KOPT-K1 (cell line): ENCODE measurements at regions not wholly inside any gene's neighbourhood (a gene's known extent, or its start where the extent isn't known, plus 50 kb on each side); places are given as distances from the start of the nearest gene placed in this dataset.

ENCODE experiments used
- H3K27ac ChIP-seq: fragments of 200-600 bp; sonication (generic); 2 replicates; pipeline ENCODE4 v1.5.1; 2016; ENCODE audit warnings: antibody characterized with exemption, mild to moderate bottlenecking, low read depth, low read length; ENCODE audit not compliant: poor library complexity, severe bottlenecking
- H3K36me3 ChIP-seq: fragments of 200-600 bp; sonication (generic); 2 replicates; pipeline ENCODE4 v1.5.1; 2017; ENCODE audit warnings: antibody characterized with exemption, mild to moderate bottlenecking, low read length, moderate library complexity; ENCODE audit not compliant: insufficient read depth
- H3K9me3 ChIP-seq: fragments of 200-600 bp; sonication (generic); 2 replicates; pipeline ENCODE4 v1.5.1; 2017; ENCODE audit warnings: antibody characterized with exemption, low read length, mild to moderate bottlenecking; ENCODE audit not compliant: insufficient read depth, poor library complexity, severe bottlenecking

GRCh38 chr4:56226579-56226978, 160.7 kb downstream of the AASDH start:
- no peaks in the 10 kb centered on the region for H3K36me3 ChIP-seq
- H3K27ac ChIP-seq = no peak overlapping the region
- no peaks in the 10 kb centered on the region for H3K9me3 ChIP-seq

DNA sequence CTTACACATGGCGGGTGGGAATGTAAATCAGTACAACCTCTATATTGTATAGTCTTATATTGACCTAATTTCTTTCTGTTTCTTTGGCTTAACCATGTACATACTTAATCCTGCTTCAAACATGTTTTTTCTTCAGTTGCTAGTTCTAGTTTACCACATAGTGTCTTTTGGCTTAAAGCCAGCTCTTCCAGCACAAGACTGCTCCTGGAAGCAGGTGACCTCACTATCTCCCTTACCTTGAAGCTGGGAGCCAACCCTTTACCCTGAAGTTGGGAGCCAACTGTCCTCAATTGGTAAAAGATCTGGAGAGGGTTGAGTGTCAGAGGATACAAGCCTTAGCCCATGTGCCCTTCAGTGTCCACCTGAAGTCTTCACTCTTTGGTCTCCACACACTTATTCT, 162.7 kb downstream of the AASDH start:
- no peaks in the 10 kb centered on the region for H3K9me3 ChIP-seq
- H3K36me3 ChIP-seq = no peaks in the 10 kb centered on the region
- no peak overlapping the region for H3K27ac ChIP-seq

- Histone ChIP-seq H3K27ac (no peak overlapping the region), H3K36me3 (no peaks in the 10 kb centered on the region), H3K9me3 (no peaks in the 10 kb centered on the region)
These were observed 164.8 kb downstream of the AASDH start for GRCh38 chr4:56222514-56222913.

DNA sequence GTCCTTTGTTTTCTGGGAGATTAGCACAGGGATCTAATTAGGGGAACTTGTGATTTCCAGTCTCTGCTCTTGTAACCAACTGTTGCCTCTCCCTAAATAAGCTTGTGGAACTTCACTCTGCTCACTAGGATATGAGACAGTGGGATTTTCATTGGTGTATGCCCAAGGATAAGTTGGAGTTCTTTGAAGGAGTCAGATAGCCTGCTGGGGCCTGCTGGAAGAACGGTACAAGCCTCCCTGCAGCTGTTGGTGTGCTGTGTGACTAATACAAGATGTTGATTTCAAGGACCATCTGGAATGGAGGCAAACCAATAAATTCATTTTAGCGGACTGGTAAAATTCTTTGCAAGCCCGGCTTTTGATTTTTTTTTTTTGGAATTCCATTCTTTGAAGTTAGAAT, 167.0 kb downstream of the AASDH start:
- Histone ChIP-seq H3K27ac (no peak overlapping the region), H3K36me3 (no peaks in the 10 kb centered on the region), H3K9me3 (no peaks in the 10 kb centered on the region)

DNA sequence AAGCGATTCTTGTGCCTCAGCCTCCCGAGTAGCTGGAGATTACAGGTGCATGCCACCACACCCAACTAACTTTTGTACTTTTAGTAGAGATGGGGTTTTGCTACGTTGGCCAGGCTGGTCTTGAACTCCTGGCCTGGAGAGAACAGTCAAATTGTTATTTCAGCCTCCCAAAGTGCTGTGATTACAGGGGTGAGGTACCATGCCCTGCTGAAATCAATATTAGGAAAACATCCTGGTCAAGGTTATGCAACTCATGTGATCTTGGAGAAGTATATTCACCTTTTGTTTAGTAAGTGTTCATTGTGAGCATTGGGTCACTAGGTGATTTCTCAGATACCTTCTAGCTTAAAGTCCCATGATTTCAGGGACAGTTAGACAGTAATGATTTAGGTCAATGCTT, 167.8 kb downstream of the AASDH start:
- no peaks in the 10 kb centered on the region for H3K9me3 ChIP-seq
- H3K27ac ChIP-seq = no peak overlapping the region
- H3K36me3 ChIP-seq = no peaks in the 10 kb centered on the region

- Histone ChIP-seq H3K36me3 (no peaks in the 10 kb centered on the region), H3K27ac (no peak overlapping the region), H3K9me3 (no peaks in the 10 kb centered on the region)
These were observed 168.9 kb downstream of the AASDH start for GRCh38 chr4:56218230-56218895.

DNA sequence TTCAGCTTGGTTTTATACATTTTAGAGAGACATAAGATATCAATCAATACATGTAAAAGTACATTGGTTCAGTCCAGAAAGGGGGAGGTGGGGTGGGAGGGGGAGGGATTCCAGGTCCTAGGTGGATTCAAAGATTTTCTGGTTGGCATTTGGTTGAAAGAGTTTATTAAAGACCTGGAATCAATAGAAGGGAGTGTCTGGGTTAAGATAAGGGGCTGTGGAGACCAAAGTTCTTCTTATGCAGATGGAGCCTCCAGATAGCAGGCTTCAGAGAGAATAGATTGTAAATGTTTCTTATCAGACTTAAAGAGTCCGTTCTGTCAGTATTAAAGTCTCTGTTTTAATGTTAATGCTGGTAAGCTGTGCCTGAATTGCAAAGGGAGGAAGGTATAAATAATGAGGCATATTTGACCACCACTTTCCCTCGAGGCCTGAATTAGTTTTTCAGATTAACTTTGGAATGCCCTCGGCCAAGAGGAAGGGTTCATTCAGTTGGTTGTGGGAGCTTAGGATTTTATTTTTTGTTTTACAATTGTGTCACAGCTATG, 169.9 kb downstream of the AASDH start:
- no peak overlapping the region for H3K27ac ChIP-seq
- no peaks in the 10 kb centered on the region for H3K36me3 ChIP-seq
- H3K9me3 ChIP-seq = no peaks in the 10 kb centered on the region

GRCh38 chr4:56215901-56216300, 171.4 kb downstream of the AASDH start:
- peaks cover 14% of the 10 kb centered on the region for H3K9me3 ChIP-seq

DNA sequence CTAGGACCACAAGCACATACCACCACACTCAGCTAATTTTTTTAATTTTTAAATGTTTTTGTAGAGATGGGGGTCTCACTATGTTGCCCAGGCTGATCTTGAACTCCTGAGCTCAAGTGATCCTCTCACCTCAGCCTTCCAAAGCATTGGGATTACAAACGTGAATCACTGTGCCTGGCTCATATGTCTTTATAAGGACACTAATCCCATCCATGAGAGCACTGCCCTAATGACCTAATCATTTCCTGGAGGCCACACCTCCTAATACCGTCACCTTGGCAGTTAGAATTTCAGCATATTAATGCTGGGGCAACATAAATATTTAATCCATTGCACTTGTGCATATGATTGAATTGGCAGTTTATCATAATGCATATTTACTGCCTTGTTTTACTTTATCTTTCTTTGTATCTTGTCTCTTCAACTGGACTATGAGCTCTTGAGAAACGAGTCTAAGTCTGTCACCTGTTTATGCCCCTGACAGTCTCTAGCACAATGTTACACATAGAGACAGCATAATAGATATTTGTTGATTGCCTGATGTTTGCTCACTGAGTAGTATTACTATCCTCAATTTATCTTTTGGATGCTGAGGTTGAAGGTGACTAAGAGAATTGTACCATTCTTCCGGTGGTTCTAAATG, 172.0 kb downstream of the AASDH start:
- Histone ChIP-seq H3K36me3 (no peaks in the 10 kb centered on the region), H3K9me3 (peaks cover 15% of the 10 kb centered on the region), H3K27ac (no peak overlapping the region)

More at GRCh38 chr4:56215901-56216300, 171.4 kb downstream of the AASDH start:
- Histone ChIP-seq H3K27ac (no peak overlapping the region), H3K36me3 (no peaks in the 10 kb centered on the region)

GRCh38 chr4:56213543-56213942, 173.7 kb downstream of the AASDH start:
- no peak overlapping the region for H3K27ac ChIP-seq
- H3K36me3 ChIP-seq = no peaks in the 10 kb centered on the region
- peaks cover 15% of the 10 kb centered on the region for H3K9me3 ChIP-seq

DNA sequence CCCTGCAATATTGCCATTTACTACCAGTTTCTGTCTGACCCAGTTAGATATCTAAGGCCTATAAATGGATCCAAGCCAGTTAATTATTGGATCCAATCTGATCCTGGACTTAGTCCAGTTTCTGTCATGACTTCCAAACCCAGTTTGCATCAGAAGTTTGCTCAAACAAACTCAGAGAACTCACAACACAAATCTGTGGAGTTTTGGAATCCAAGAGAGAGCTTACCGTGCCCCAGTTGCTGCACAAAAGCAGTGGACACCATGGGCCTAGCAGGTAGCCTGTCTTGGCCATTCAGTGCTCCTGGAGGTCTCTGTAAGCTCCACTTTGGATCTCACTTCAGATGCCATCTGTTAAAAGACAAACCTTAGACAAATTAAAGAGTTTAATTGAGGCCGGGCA, 174.5 kb downstream of the AASDH start:
- H3K27ac ChIP-seq = no peak overlapping the region
- peaks cover 15% of the 10 kb centered on the region for H3K9me3 ChIP-seq
- no peaks in the 10 kb centered on the region for H3K36me3 ChIP-seq

- H3K36me3 ChIP-seq = no peaks in the 10 kb centered on the region
These were observed 176.1 kb downstream of the AASDH start for GRCh38 chr4:56211202-56211601.

DNA sequence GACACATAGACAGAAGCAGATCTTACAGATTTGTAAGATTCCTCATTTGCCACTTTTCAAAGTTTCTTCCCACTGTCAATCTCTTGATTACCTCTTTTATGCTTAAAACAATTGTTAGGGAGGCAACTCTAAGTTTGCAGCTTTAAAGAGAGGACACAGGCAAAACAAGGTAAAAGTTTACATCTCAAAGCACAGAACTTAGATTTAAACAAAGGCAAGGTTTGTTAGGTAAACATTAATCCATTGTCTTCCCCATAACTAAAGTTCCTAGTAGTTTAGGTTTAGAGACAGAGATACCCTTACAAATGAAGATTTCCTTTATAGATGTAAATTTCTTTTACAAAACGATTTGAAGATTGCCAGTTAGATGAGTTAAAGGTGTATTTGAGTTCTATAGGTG, 176.9 kb downstream of the AASDH start:
- peaks cover 15% of the 10 kb centered on the region for H3K9me3 ChIP-seq

More at GRCh38 chr4:56211202-56211601, 176.1 kb downstream of the AASDH start:
- Histone ChIP-seq H3K27ac (no peak overlapping the region), H3K9me3 (peaks cover 15% of the 10 kb centered on the region)

DNA sequence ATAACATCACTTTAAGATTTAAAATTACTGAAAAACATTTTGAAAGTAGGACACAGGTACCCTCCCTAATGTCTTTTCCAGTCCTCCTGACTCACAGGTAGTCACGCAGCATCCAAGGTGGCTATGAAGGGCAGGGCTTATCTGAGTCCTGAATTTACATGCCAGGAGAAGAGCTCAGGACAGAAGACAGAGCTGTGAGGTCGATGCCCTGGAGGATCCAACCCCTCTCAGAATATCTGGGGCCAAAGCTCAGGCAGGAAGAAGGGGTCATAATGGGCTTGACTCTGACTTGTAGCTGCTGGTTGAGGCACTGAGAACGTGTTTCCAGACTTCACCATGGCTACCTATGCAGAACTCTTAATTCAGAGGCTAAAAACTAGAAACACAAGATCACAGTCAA, 177.5 kb downstream of the AASDH start:
- Histone ChIP-seq H3K9me3 (peaks cover 15% of the 10 kb centered on the region), H3K36me3 (no peaks in the 10 kb centered on the region), H3K27ac (no peak overlapping the region)

More for the DNA sequence above, 176.9 kb downstream of the AASDH start:
- no peak overlapping the region for H3K27ac ChIP-seq
- H3K36me3 ChIP-seq = no peaks in the 10 kb centered on the region

DNA sequence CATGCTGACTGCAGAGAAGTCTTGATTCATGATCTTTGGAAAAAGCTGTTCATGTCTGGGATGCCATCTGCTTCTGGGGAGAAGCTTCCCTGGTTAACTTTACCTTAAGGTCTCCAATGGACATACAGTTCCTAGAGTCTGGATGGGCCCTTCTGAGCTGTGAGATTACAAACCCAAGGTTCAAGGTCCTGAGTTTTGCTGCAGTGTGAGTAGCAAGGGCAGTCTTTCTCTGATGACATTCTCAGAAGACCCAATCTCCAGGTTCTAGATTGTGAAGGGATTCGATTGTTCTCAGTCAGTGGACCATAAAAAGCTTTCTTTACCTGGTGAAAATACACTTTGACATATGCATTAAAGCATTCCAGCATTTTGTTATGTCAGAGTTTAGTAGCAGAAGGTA, 179.2 kb downstream of the AASDH start:
- peaks cover 15% of the 10 kb centered on the region for H3K9me3 ChIP-seq
- H3K27ac ChIP-seq = no peak overlapping the region
- no peaks in the 10 kb centered on the region for H3K36me3 ChIP-seq

DNA sequence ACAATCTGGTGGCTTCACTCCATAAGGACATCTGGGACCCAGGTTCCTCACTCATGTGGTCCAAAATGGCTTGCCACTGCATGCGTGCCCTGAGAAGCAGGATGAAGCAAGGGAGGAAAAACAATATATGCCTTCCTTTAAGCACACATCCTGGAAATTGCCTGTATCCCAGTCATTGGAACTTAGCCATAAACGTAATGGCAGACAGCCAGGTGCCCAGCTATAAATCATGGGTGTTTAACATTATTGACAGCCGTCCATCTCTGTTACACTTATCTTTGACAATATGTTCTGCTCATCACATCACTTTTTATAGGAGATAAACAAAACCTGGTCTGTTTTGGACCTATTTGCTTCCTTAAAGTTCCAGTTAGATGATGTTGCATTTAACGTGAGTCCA, 181.0 kb downstream of the AASDH start:
- Histone ChIP-seq H3K36me3 (no peaks in the 10 kb centered on the region), H3K9me3 (peaks cover 5% of the 10 kb centered on the region), H3K27ac (no peak overlapping the region)
